PC-3 (cell line): ENCODE measurements at regions not wholly inside any gene's neighbourhood (a gene's known extent, or its start where the extent isn't known, plus 50 kb on each side); places are given as distances from the start of the nearest gene placed in this dataset.

Experiments
- ATAC-seq: fragments of 200-7000 bp; cut with Tn5 transposase; 2 replicates; pipeline ENCODE4 v1.9.1; 2020; ENCODE audit warnings: mild to moderate bottlenecking, moderate library complexity
- BruUV-seq: library from RNA; stranded (reverse); fragments of 400-500 nt; replicated peaks from 2 replicates; lab custom pipeline; 2021; lab: Mats Ljungman, UMichigan
- CTCF ChIA-PET: fragments of 300-600 bp; sonication (Branson Sonifier 250); formaldehyde crosslinking; loops from one replicate; lab custom pipeline; 2022; ENCODE audit warnings: antibody characterized with exemption; lab: Charles Lee
- POLR2A ChIA-PET: fragments of 300-600 bp; sonication (Branson Sonifier 250); formaldehyde crosslinking; loops from one replicate; lab custom pipeline; 2022; ENCODE audit warnings: antibody characterized with exemption; ENCODE audit not compliant: unreplicated experiment; lab: Charles Lee
- DNase-seq: peaks from one replicate; pipeline ENCODE4 v3.0.0-alpha.2; 2015
- H2AFZ ChIP-seq: fragments of 300-600 bp; sonication (generic); 2 replicates; pipeline ENCODE4 v1.6.0; 2016; ENCODE audit warnings: antibody characterized with exemption, low read length
- H3F3A ChIP-seq: fragments of 300-600 bp; sonication (generic); one replicate; pipeline ENCODE4 v1.6.0; 2017; ENCODE audit warnings: antibody characterized with exemption, low read length, control low read depth, mild to moderate bottlenecking; ENCODE audit not compliant: unreplicated experiment
- H3K27ac ChIP-seq: fragments of 300-600 bp; sonication (generic); 2 replicates; pipeline ENCODE4 v1.5.1; 2016; ENCODE audit warnings: mild to moderate bottlenecking, low read length
- H3K27me3 ChIP-seq: fragments of 300-600 bp; sonication (generic); 2 replicates; pipeline ENCODE4 v1.6.1; 2016; ENCODE audit warnings: low read length, mixed read lengths
- H3K36me3 ChIP-seq: fragments of 300-600 bp; sonication (generic); 2 replicates; pipeline ENCODE4 v1.6.1; 2016; ENCODE audit warnings: low read depth, mixed run types, low read length, mixed read lengths
- H3K4me1 ChIP-seq: fragments of 300-600 bp; sonication (generic); 2 replicates; pipeline ENCODE4 v1.5.1; 2016; ENCODE audit warnings: low read length; ENCODE audit not compliant: insufficient read depth
- H3K4me2 ChIP-seq: fragments of 300-600 bp; sonication (generic); 2 replicates; pipeline ENCODE4 v1.6.0; 2016; ENCODE audit warnings: low read length
- H3K4me3 ChIP-seq: fragments of 300-600 bp; sonication (generic); 2 replicates; pipeline ENCODE4 v1.5.1; 2016; ENCODE audit warnings: mild to moderate bottlenecking, low read length, mixed read lengths
- H3K79me2 ChIP-seq: fragments of 300-600 bp; sonication (generic); 2 replicates; pipeline ENCODE4 v1.6.1; 2017; ENCODE audit warnings: low read length, mixed read lengths
- H3K9ac ChIP-seq: fragments of 300-600 bp; sonication (generic); 2 replicates; pipeline ENCODE4 v1.6.0; 2016; ENCODE audit warnings: mild to moderate bottlenecking, low read length
- H3K9me2 ChIP-seq: fragments of 300-600 bp; sonication (generic); replicated peaks from 2 replicates; pipeline ENCODE4 v1.6.1; 2016; ENCODE audit warnings: mixed run types, low read length, mixed read lengths
- H3K9me3 ChIP-seq: fragments of 300-600 bp; sonication (generic); 2 replicates; pipeline ENCODE4 v1.6.1; 2016; ENCODE audit warnings: low read length, mixed read lengths
- H4K20me1 ChIP-seq: fragments of 300-600 bp; sonication (generic); 2 replicates; pipeline ENCODE4 v1.6.1; 2016; ENCODE audit warnings: low read length, mixed read lengths
- EZH2 ChIP-seq: fragments of 300-600 bp; sonication (generic); IDR thresholded peaks from one replicate; pipeline ENCODE4 v1.6.1; 2017; ENCODE audit warnings: antibody characterized with exemption, mild to moderate bottlenecking, low read length; ENCODE audit not compliant: unreplicated experiment
- EZH2phosphoT487 ChIP-seq: fragments of 300-600 bp; sonication (generic); IDR thresholded peaks from 2 replicates; pipeline ENCODE4 v1.6.1; 2018; ENCODE audit warnings: mild to moderate bottlenecking, antibody characterized with exemption, low read length, borderline replicate concordance
- intact Hi-C: fragments of 100-400 bp; cut with micrococcal nuclease; formaldehyde crosslinking; loops from 2 replicates; pipeline ENCODE4 v1.9.0; 2023
- TF ChIP-seq, protein P1 (sequence below): fragments of 300-600 bp; sonication (generic); conservative IDR thresholded peaks from 2 replicates; pipeline ENCODE4 v1.5.1; 2017; ENCODE audit warnings: antibody characterized with exemption, low read depth, mild to moderate bottlenecking, low read length

DNA sequence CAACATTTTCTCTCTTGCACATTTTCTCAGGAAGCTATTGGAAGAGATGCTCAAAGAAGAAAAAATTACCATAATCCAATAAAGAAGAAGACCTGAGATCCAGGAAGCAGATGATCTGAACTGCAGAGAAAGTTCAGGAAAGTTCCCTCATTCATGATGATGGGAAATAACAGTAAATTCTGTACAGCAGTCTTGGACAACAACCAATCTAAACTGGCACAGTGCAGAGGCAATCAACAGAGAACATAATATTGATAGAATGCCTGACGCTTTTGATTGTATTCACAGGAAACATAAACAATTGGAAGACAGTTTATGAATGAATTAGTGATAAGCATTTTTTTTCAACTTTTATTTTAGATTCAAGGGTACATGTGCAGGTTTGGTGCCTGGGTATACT lies 428.9 kb downstream of the KCTD8 start:
- intact Hi-C loops, result no loop called here
- no peaks in the 10 kb centered on the region for H3K79me2 ChIP-seq
- H3K27ac ChIP-seq, result no peak overlapping the region
- H3K36me3 ChIP-seq, result no peaks in the 10 kb centered on the region
- no peaks in the 10 kb centered on the region for H3F3A ChIP-seq
- ChIA-PET CTCF (no interaction called here), POLR2A (no interaction called here)
- no peak for TF ChIP-seq EZH2phosphoT487
- TF ChIP-seq, protein P1, sequence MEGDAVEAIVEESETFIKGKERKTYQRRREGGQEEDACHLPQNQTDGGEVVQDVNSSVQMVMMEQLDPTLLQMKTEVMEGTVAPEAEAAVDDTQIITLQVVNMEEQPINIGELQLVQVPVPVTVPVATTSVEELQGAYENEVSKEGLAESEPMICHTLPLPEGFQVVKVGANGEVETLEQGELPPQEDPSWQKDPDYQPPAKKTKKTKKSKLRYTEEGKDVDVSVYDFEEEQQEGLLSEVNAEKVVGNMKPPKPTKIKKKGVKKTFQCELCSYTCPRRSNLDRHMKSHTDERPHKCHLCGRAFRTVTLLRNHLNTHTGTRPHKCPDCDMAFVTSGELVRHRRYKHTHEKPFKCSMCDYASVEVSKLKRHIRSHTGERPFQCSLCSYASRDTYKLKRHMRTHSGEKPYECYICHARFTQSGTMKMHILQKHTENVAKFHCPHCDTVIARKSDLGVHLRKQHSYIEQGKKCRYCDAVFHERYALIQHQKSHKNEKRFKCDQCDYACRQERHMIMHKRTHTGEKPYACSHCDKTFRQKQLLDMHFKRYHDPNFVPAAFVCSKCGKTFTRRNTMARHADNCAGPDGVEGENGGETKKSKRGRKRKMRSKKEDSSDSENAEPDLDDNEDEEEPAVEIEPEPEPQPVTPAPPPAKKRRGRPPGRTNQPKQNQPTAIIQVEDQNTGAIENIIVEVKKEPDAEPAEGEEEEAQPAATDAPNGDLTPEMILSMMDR, result no peak
- no peak for TF ChIP-seq EZH2
- ATAC-seq (no peak), DNase-seq (no peak)
- H3K9ac ChIP-seq, result no peak overlapping the region
- H3K9me3 ChIP-seq, result no peaks in the 10 kb centered on the region
- H4K20me1 ChIP-seq, result no peaks in the 10 kb centered on the region
- H3K4me1 ChIP-seq, result no peaks in the 10 kb centered on the region
- H3K9me2 ChIP-seq, result no peaks in the 10 kb centered on the region
- H3K27me3 ChIP-seq, result no peaks in the 10 kb centered on the region
- no peak overlapping the region for H3K4me3 ChIP-seq
- H3K4me2 ChIP-seq, result no peak overlapping the region
- no peak overlapping the region for H2AFZ ChIP-seq
- no TSS peak for BruUV-seq

DNA sequence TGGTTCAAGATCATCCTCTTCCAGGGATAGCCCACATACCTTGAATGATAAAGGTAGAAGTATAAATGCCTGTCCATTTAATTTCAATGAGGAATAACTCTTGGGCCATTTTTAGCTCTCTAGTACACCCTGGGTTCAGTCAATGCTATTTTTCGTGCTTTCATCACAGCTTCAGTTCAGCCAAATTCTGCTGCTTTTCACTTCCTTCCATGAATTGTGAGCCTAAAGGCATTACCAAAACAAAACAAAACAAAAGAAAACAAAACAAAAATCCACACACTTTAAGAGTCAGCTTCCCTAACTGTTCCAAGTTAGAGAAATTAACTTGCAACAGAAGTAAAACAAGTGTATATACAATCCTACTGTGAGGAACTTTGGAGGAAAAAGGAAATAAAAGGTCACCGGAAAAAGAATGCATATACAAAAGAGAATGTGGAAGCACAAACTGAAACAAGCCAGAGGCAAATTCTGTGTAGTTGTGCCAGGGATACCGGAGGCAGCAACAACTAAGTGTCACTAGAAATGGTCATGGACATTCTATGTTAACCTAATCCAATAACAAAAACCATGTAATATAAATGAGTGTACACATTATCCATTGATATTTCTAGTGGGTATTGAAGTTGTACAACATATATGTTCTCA lies 423.1 kb downstream of the KCTD8 start:
- Histone ChIP-seq H3K27ac (no peak overlapping the region), H3K9me2 (no peaks in the 10 kb centered on the region), H3F3A (no peaks in the 10 kb centered on the region), H3K4me1 (no peaks in the 10 kb centered on the region), H4K20me1 (no peaks in the 10 kb centered on the region), H3K27me3 (no peaks in the 10 kb centered on the region), H3K9me3 (no peaks in the 10 kb centered on the region), H3K4me2 (no peak overlapping the region), H3K36me3 (no peaks in the 10 kb centered on the region), H3K9ac (no peak overlapping the region), H3K79me2 (no peaks in the 10 kb centered on the region), H2AFZ (no peak overlapping the region), H3K4me3 (no peak overlapping the region)
- TF ChIP-seq, protein P1, result no peak
- TF ChIP-seq EZH2 (no peak), EZH2phosphoT487 (no peak)
- DNase-seq (no peak), ATAC-seq (no peak)
- ChIA-PET POLR2A (no interaction called here), CTCF (no interaction called here)
- no TSS peak for BruUV-seq
- intact Hi-C loops, result no loop called here

GRCh38 chr4:44038811-44039210 lies 409.8 kb downstream of the KCTD8 start:
- Histone ChIP-seq H3K79me2 (no peaks in the 10 kb centered on the region), H3K27ac (no peak overlapping the region), H3F3A (no peaks in the 10 kb centered on the region), H3K36me3 (no peaks in the 10 kb centered on the region), H3K9ac (no peak overlapping the region), H4K20me1 (no peaks in the 10 kb centered on the region), H3K4me1 (no peaks in the 10 kb centered on the region), H3K4me3 (no peak overlapping the region), H3K4me2 (no peak overlapping the region), H3K9me3 (no peaks in the 10 kb centered on the region), H2AFZ (no peak overlapping the region), H3K9me2 (no peaks in the 10 kb centered on the region), H3K27me3 (no peaks in the 10 kb centered on the region)
- ATAC-seq (no peak), DNase-seq (no peak)
- ChIA-PET CTCF (no interaction called here), POLR2A (no interaction called here)
- intact Hi-C loops, result no loop called here
- BruUV-seq, result no TSS peak
- TF ChIP-seq, protein P1, result no peak
- TF ChIP-seq EZH2 (no peak), EZH2phosphoT487 (no peak)
